GM18867 (cell line): ENCODE measurements at regions not wholly inside any gene's neighbourhood (a gene's known extent, or its start where the extent isn't known, plus 50 kb on each side); places are given as distances from the start of the nearest gene placed in this dataset.
"Not testable (repeated sequence)": the region's sequence is repeated elsewhere in the genome, so short reads cannot be mapped to it uniquely, and the experiment has no call there.

Source experiments
- ATAC-seq: cut with Tn5 transposase; IDR thresholded peaks from one replicate; pipeline ENCODE4 v1.9.1; 2021; ENCODE audit warnings: mild to moderate bottlenecking, moderate library complexity; ENCODE audit not compliant: unreplicated experiment

- ATAC-seq = not testable (repeated sequence)
These were observed 150.6 kb upstream of the SALL3 start for GRCh38 chr18:78829026-78829425.

DNA sequence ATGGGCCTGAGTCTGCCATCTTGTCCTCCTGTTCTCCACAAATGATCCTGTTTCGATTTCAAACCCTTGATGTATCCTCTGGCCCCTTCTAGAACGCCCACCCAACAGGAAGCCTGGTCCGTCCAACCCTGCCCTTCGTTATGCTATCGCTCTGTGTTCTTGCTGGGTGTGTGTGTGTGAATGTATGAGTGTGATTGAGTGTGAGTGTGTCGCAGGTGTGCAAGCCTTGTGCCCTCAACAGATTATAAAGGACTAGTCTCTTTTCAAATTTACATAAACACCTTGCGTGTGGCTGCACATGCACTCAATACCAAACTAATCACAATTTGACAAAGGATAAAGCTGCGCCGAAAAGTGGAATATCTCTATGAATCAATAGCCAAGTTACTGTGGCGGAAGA lies 149.5 kb upstream of the SALL3 start:
- ATAC-seq = no peak

DNA sequence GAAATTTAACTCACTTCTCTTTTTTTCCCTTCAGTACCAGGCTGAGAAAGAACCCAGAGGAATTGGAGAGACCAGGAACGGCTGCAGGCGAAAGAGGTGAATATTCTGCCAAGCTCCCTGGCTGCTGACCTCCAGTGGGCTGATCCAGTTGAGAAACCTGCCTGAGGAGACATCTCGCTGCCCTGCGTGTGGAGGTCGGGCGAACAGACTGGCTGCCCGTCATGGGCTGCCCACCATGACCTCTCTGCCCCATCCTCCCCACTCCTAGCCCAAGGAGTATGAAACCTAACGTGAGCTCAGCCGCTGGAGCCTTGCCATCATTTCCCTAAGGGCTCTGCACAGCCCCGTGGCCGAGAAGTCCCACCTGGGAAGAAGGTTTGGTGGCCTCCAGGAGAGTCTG lies 148.8 kb upstream of the SALL3 start:
- no peak for ATAC-seq

GRCh38 chr18:78831603-78832002 lies 148.0 kb upstream of the SALL3 start:
- ATAC-seq = no peak

GRCh38 chr18:78833833-78834232 lies 145.8 kb upstream of the SALL3 start:
- no peak for ATAC-seq

- no peak for ATAC-seq
These were observed 142.8 kb upstream of the SALL3 start for GRCh38 chr18:78836838-78837237.

DNA sequence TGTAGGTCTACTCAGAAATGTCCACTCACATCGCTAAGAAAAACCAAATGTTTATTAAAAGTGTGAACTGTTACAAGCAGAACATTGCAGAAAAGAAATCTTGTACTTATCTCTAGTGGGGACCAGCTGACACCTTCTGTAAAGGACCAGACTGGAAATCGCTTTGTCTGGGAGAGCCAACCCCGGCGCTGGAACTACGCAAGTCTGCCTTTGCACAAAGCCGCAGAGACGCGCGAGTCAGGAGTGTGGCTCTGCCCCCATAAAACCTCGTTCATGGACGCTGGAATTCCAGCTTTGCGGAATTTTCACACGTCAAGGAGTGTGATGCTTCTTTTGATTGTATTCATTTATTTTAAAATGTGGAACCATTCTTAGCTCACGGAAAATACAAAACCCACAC lies 141.9 kb upstream of the SALL3 start:
- no peak for ATAC-seq

DNA sequence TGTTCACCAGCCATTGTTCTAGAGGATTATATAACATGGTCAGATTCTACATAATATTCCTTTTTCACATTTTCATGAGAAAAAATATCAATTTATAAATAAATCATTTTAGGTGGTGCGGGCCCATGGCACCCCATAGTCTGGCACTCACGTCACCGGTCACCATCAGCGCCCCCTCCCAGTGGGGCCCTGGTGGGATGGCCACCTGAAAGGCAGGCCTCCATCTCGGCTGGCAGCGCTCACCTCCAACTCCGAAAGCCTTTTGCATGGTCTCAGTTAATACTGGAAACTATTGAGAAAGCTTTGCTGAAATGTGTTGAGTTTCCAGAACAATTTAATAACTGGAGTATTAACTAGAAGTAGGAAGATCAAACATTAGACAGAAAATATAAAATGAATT lies 141.4 kb upstream of the SALL3 start:
- ATAC-seq = no peak

DNA sequence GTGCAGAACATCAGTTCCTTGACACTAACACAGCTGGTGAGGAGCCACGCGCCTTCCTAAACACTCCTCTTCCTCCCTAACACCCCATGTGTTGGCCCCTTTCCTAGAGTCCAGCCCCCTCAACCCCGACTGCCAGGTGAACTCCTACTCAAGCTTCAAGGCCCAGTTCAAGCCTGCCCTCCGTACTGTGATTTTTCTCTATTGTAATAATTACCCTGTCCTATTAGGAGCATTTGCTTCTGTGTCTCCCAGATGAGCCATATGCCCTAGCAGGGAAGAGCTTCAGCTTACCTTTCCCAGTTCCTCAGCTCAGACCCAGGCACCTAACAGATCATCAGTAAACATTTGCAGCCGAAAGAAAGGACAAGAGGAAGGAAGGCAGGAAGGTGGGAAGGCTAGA lies 130.6 kb upstream of the SALL3 start:
- ATAC-seq = no peak

- no peak for ATAC-seq
These were observed 130.2 kb upstream of the SALL3 start for GRCh38 chr18:78849458-78849857.

DNA sequence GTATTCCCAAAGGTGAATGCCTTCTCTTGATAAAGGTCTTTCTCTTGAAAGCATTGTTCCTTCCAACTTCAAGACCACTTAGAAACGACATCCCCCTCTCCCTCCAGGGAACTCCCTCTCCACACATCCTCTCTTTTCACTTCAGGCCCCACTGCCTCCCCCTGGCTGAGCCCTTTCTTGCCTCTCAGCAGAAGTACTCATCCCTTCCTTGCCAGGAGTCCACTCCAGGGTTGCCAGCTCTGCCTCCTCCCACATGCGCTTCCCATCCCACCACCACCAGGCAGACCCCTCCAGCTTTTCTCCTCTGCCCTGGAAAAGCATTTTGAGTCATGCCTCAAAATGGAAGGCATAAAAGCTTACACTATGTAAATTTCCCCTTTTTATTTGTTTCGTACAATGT lies 126.3 kb upstream of the SALL3 start:
- ATAC-seq = no peak

GRCh38 chr18:78855188-78855587 lies 124.4 kb upstream of the SALL3 start:
- no peak for ATAC-seq

DNA sequence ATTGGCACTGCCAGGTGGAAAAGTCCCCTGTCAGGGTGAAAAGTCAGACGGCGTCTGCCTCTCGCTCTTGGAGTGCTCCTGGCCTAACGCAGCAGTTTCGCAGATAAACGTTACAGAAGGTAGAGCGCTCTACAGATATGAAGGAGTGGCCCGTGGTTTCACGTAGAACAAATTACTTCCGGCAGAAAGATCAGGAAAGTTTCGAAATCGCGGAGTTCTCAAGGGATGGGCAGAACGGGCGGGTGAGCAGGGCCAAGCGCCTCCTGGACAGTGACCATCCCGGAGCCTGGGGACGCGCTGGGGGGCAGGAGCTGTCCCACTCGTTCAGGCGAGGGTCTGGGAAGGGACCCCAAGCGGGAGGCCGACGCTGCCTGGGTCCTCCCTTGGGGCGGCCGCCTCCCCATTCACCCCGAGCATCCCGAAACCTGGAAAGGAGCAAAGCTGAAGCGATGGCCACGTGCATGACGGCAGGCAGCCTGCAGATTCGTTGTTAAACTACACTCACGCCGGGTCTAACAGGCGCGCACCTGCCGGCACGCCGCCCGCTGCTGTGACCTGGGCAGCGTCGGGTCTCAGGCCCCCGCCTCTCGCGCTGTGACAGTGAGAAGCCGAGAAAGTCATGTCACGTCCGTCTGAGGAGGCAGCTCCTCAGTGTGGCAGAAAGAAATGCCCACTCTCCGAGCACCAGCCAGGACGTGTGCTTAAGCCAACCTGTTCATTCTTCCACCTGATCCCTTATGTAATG lies 122.9 kb upstream of the SALL3 start:
- ATAC-seq = no peak

- no peak for ATAC-seq
These were observed 122.1 kb upstream of the SALL3 start for GRCh38 chr18:78857314-78858150.

- no peak for ATAC-seq
These were observed 119.9 kb upstream of the SALL3 start for GRCh38 chr18:78859686-78860085.

- ATAC-seq = no peak
These were observed 119.5 kb upstream of the SALL3 start for GRCh38 chr18:78860117-78860516.

GRCh38 chr18:78861116-78861515 lies 118.5 kb upstream of the SALL3 start:
- no peak for ATAC-seq

- ATAC-seq = no peak
These were observed 117.9 kb upstream of the SALL3 start for GRCh38 chr18:78861706-78862105.

DNA sequence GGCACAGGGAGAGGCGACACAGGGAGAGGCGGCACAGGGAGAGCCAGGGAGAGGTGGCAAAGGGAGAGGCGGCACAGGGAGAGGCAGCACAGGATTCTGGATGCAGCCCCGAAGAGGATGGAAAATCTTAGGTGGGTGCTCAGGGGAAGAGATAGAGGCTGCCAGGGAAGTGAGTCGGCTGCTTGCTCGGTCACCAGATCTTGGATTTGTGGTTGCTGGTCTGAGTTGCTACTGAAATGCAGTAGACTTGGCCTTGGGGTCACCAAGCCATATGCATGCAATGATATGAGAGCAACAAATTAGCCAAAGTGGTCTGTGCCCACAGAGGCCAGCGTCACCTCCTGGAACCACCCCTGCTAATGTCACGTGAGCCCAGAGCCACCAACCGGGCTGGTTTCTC lies 117.2 kb upstream of the SALL3 start:
- ATAC-seq = no peak

DNA sequence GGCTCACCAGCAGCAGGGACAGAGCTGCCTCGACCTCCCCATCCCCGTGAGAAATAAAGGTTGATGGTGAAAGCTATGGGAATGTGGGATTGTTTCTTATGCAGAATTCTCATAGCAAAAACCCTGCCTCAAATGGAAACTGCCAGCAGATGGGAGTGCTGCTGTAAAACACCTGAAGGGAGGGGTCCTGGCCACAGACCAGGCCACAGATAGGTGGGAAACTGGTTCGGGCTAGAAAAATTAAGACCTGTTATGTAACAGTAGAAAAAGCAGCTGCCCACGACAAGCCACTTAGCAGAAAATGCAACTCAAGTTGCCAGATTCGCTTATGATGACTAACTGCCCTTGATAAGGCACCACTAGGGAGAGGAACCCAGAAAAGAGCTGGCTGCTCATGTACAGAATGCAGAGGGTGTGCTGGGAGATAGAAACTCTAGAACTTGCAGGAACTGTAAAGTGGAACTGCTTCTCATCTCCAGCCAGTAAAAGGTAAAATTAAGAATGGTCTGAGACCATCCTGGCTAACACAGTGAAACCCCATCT lies 114.5 kb upstream of the SALL3 start:
- no peak for ATAC-seq

GRCh38 chr18:78865771-78866310 lies 113.8 kb upstream of the SALL3 start:
- ATAC-seq = no peak

GRCh38 chr18:78867131-78867530 lies 112.5 kb upstream of the SALL3 start:
- ATAC-seq = no peak
